Hematopoietic multipotent progenitor cell treated with erythropoietin and hydrocortisone succinate and interleukin-3 and kit ligand, for 6 days (in vitro differentiated cells): ENCODE measurements at regions not wholly inside any gene's neighbourhood (a gene's known extent, or its start where the extent isn't known, plus 50 kb on each side); places are given as distances from the start of the nearest gene placed in this dataset.
A peak's percentile ranks its signal among the peaks of the same experiment; 100 is the strongest.
"Not testable (repeated sequence)": the region's sequence is repeated elsewhere in the genome, so short reads cannot be mapped to it uniquely, and the experiment has no call there.

Experiments used
- DNase-seq: peaks from one replicate; pipeline ENCODE4 v3.0.0-alpha.2; 2015

DNA sequence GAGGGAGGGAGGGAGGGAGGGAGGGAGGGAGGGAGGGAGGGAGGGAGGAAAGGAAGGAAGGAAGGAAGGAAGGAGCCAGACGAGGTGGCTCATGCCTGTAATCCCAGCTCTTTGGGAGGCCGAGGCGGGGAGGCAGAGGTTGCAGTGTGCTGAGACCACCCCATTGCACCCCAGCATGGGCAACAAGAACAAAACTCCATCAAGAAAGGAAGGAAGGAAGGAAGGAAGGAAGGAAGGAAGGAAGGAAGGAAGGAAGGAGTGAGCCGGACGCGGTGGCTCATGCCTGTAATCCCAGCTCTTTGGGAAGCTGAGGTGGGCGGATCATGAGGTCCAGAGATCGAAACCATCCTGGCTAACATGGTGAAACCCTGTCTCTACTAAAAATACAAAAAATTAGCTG is 60.8 kb upstream of the JARID2 start:
- DNase-seq = not testable (repeated sequence)

- DNase-seq = not testable (repeated sequence)
Measured at GRCh38 chr6:15193451-15193850, 52.4 kb upstream of the JARID2 start.

DNA sequence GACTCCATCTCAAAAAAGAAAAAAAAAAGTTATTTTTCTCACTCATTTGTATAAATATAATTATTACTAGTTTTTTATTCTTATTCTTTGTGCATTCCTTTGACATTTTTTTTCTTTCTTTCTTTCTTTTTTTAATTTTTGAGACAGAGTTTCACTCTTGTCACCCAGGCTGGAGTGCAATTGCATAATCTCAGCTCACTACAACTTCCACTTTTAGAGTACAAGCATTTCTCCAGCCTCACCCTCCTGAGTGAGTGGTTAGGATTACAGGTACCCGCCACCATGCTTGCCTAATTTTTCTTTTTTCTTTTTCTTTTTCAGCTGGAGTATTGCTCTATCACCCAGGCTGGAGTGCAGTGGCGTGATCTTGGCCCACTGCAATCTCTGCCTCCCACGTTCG is 51.4 kb upstream of the JARID2 start:
- DNase-seq = peak; percentile 36
